Loucy (cell line): ENCODE measurements at regions not wholly inside any gene's neighbourhood (a gene's known extent, or its start where the extent isn't known, plus 50 kb on each side); places are given as distances from the start of the nearest gene placed in this dataset.

Experiments used
- H2AFZ ChIP-seq: fragments of 200-600 bp; sonication (generic); 2 replicates; pipeline ENCODE4 v1.6.0; 2016; ENCODE audit warnings: antibody characterized with exemption, mild to moderate bottlenecking, low read length, moderate library complexity
- H3F3A ChIP-seq: fragments of 200-600 bp; 2 replicates; pipeline ENCODE4 v1.6.0; 2016; ENCODE audit warnings: antibody characterized with exemption, low read depth, mild to moderate bottlenecking
- H3K27me3 ChIP-seq: fragments of 200-600 bp; sonication (generic); 2 replicates; pipeline ENCODE4 v1.6.1; 2014; ENCODE audit warnings: low read length, mild to moderate bottlenecking; ENCODE audit not compliant: insufficient read depth, poor library complexity, severe bottlenecking
- H3K36me3 ChIP-seq: fragments of 200-600 bp; sonication (generic); 2 replicates; pipeline ENCODE4 v1.6.1; 2016; ENCODE audit warnings: low read length; ENCODE audit not compliant: insufficient read depth
- H3K4me1 ChIP-seq: fragments of 200-600 bp; sonication (generic); 2 replicates; pipeline ENCODE4 v1.5.1; 2014; ENCODE audit warnings: low read length, mild to moderate bottlenecking; ENCODE audit not compliant: insufficient read depth, poor library complexity, severe bottlenecking
- H3K4me2 ChIP-seq: fragments of 200-600 bp; sonication (generic); 2 replicates; pipeline ENCODE4 v1.6.0; 2014; ENCODE audit warnings: antibody characterized with exemption, low read length, low read depth, mild to moderate bottlenecking; ENCODE audit not compliant: poor library complexity, severe bottlenecking
- H3K4me3 ChIP-seq: fragments of 200-600 bp; sonication (generic); 2 replicates; pipeline ENCODE4 v1.5.1; 2014; ENCODE audit warnings: low read length, mild to moderate bottlenecking, mixed read lengths; ENCODE audit not compliant: poor library complexity, severe bottlenecking
- H3K79me2 ChIP-seq: fragments of 200-600 bp; sonication (generic); 2 replicates; pipeline ENCODE4 v1.6.1; 2014; ENCODE audit warnings: low read length; ENCODE audit not compliant: insufficient read depth
- H3K9ac ChIP-seq: fragments of 200-600 bp; sonication (generic); 2 replicates; pipeline ENCODE4 v1.6.0; 2014; ENCODE audit warnings: mild to moderate bottlenecking, low read depth, low read length, moderate library complexity; ENCODE audit not compliant: poor library complexity, severe bottlenecking
- H3K9me2 ChIP-seq: fragments of 200-600 bp; sonication (generic); replicated peaks from 2 replicates; pipeline ENCODE4 v1.6.1; 2016; ENCODE audit warnings: low read depth, low read length, mixed read lengths
- H3K9me3 ChIP-seq: fragments of 200-600 bp; sonication (generic); 2 replicates; pipeline ENCODE4 v1.6.1; 2014; ENCODE audit warnings: mild to moderate bottlenecking, antibody characterized with exemption, low read length, low read depth; ENCODE audit not compliant: insufficient read depth
- H4K20me1 ChIP-seq: fragments of 200-600 bp; sonication (generic); 2 replicates; pipeline ENCODE4 v1.6.0; 2014; ENCODE audit warnings: antibody characterized with exemption, low read length, mild to moderate bottlenecking; ENCODE audit not compliant: insufficient read depth, poor library complexity, severe bottlenecking
- EZH2phosphoT487 ChIP-seq: fragments of 200-600 bp; IDR thresholded peaks from 2 replicates; pipeline ENCODE4 v1.6.1; 2018; ENCODE audit warnings: antibody characterized with exemption, mild to moderate bottlenecking, moderate library complexity, borderline replicate concordance
- TF ChIP-seq, protein P1 (sequence below): fragments of 200-600 bp; sonication (generic); conservative IDR thresholded peaks from 2 replicates; pipeline ENCODE4 v1.5.1; 2014; ENCODE audit warnings: mild to moderate bottlenecking, antibody characterized with exemption, low read length

DNA sequence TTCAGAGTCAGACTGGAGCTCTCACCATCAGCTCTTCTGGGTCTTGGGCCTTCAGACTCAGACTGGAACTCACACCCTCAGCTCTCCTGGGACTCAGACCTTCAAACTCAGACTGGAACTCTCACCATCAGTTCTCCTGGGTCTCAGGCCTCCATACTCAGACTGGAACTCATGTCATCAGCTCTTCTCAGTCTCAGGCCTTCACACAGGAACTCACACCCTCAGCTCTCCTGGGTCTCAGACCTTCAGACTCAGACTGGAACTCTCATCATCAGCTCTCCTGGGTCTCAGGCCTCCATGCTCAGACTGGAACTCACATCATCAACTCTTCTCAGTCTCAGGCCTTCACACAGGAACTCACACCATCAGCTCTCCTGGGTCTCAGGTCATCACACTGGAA, 147.2 kb upstream of the MXRA5 start:
- Histone ChIP-seq H2AFZ (no peak overlapping the region), H3K4me3 (no peak overlapping the region), H3K27me3 (no peaks in the 10 kb centered on the region), H3K36me3 (no peaks in the 10 kb centered on the region), H3K79me2 (no peaks in the 10 kb centered on the region), H3K4me2 (no peak overlapping the region), H4K20me1 (no peaks in the 10 kb centered on the region), H3K4me1 (no peaks in the 10 kb centered on the region), H3F3A (no peaks in the 10 kb centered on the region), H3K9me2 (no peaks in the 10 kb centered on the region), H3K9ac (no peak overlapping the region), H3K9me3 (no peaks in the 10 kb centered on the region)
- TF ChIP-seq, protein P1, sequence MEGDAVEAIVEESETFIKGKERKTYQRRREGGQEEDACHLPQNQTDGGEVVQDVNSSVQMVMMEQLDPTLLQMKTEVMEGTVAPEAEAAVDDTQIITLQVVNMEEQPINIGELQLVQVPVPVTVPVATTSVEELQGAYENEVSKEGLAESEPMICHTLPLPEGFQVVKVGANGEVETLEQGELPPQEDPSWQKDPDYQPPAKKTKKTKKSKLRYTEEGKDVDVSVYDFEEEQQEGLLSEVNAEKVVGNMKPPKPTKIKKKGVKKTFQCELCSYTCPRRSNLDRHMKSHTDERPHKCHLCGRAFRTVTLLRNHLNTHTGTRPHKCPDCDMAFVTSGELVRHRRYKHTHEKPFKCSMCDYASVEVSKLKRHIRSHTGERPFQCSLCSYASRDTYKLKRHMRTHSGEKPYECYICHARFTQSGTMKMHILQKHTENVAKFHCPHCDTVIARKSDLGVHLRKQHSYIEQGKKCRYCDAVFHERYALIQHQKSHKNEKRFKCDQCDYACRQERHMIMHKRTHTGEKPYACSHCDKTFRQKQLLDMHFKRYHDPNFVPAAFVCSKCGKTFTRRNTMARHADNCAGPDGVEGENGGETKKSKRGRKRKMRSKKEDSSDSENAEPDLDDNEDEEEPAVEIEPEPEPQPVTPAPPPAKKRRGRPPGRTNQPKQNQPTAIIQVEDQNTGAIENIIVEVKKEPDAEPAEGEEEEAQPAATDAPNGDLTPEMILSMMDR: no peak
- TF ChIP-seq EZH2phosphoT487: no peak

DNA sequence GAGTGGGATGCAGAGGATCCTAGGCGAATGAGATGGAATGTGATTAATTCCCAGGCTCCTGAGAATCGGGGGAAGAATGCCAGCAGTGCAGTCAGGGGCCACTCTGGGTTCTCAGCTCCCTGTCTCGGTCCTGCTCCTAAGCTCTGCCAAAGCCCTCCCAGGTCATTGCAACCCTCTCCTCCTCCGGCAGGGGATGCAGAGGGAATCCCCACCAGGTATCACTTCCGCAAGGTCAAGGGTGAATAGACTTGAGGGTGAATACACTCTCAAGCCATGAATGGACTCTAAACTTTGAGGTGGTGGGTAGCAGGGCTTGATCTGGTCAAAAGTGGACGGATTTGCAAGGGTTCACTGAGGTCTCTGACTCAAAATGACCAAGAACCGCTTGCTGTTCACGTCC, 139.3 kb upstream of the MXRA5 start:
- no peak for TF ChIP-seq EZH2phosphoT487
- TF ChIP-seq, protein P1: no peak
- no peaks in the 10 kb centered on the region for H3K79me2 ChIP-seq
- no peak overlapping the region for H3K4me3 ChIP-seq
- no peaks in the 10 kb centered on the region for H3F3A ChIP-seq
- H3K9me3 ChIP-seq: no peaks in the 10 kb centered on the region
- H3K4me1 ChIP-seq: no peaks in the 10 kb centered on the region
- no peak overlapping the region for H3K4me2 ChIP-seq
- H3K9me2 ChIP-seq: no peaks in the 10 kb centered on the region
- no peaks in the 10 kb centered on the region for H3K27me3 ChIP-seq
- no peak overlapping the region for H3K9ac ChIP-seq
- no peaks in the 10 kb centered on the region for H4K20me1 ChIP-seq
- H2AFZ ChIP-seq: no peak overlapping the region
- H3K36me3 ChIP-seq: no peaks in the 10 kb centered on the region

GRCh38 chrX:3479026-3479425, 132.6 kb upstream of the MXRA5 start:
- no peak overlapping the region for H3K4me3 ChIP-seq

More at GRCh38 chrX:3479026-3479425, 132.6 kb upstream of the MXRA5 start:
- no peaks in the 10 kb centered on the region for H4K20me1 ChIP-seq
- H3K36me3 ChIP-seq: no peaks in the 10 kb centered on the region
- H3K4me1 ChIP-seq: no peaks in the 10 kb centered on the region
- H3K79me2 ChIP-seq: no peaks in the 10 kb centered on the region
- no peak overlapping the region for H2AFZ ChIP-seq
- no peaks in the 10 kb centered on the region for H3K9me2 ChIP-seq
- H3K4me2 ChIP-seq: no peak overlapping the region
- H3F3A ChIP-seq: no peaks in the 10 kb centered on the region
- no peak overlapping the region for H3K9ac ChIP-seq
- H3K9me3 ChIP-seq: no peaks in the 10 kb centered on the region
- no peaks in the 10 kb centered on the region for H3K27me3 ChIP-seq
- TF ChIP-seq, protein P1: no peak
- no peak for TF ChIP-seq EZH2phosphoT487
